ENCODE measurements at regions not wholly inside any gene's neighbourhood (a gene's known extent, or its start where the extent isn't known, plus 50 kb on each side); places are given as distances from the start of the nearest gene placed in this dataset.

DNA sequence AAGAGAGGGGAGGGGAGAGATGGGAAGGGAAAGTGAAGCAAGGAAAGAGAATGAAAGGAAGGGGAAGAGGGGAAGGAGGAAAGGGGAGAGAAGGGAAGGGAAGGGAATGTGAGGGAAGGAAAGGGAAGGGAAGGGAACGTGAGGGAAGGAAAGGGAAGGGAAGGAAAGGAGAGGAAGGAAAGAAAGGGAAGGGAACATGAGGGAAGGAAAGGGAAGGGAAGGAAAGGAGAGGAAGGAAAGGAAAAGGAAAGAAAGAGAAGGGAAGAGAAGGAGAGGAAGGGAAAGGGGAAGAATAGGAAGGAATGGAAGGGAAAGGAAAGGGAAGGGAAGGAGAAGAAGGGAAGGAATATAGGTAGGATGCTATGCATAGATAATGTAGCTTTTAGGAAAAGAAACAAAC is 139.7 kb upstream of the PTER start:
- no peak for TF ChIP-seq POLR2A (IDR thresholded peaks at IDR 0.05)
- TF ChIP-seq, protein P1, sequence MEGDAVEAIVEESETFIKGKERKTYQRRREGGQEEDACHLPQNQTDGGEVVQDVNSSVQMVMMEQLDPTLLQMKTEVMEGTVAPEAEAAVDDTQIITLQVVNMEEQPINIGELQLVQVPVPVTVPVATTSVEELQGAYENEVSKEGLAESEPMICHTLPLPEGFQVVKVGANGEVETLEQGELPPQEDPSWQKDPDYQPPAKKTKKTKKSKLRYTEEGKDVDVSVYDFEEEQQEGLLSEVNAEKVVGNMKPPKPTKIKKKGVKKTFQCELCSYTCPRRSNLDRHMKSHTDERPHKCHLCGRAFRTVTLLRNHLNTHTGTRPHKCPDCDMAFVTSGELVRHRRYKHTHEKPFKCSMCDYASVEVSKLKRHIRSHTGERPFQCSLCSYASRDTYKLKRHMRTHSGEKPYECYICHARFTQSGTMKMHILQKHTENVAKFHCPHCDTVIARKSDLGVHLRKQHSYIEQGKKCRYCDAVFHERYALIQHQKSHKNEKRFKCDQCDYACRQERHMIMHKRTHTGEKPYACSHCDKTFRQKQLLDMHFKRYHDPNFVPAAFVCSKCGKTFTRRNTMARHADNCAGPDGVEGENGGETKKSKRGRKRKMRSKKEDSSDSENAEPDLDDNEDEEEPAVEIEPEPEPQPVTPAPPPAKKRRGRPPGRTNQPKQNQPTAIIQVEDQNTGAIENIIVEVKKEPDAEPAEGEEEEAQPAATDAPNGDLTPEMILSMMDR (IDR thresholded peaks at IDR 0.05) = no peak
- TF ChIP-seq POLR2AphosphoS5 (IDR thresholded peaks at IDR 0.05) = no peak
- no peak for TF ChIP-seq EP300 (IDR thresholded peaks at IDR 0.05; ENCODE audit: low read depth)
